ENCODE measurements at regions not wholly inside any gene's neighbourhood (a gene's known extent, or its start where the extent isn't known, plus 50 kb on each side); places are given as distances from the start of the nearest gene placed in this dataset.

- TF ChIP-seq, protein P1, sequence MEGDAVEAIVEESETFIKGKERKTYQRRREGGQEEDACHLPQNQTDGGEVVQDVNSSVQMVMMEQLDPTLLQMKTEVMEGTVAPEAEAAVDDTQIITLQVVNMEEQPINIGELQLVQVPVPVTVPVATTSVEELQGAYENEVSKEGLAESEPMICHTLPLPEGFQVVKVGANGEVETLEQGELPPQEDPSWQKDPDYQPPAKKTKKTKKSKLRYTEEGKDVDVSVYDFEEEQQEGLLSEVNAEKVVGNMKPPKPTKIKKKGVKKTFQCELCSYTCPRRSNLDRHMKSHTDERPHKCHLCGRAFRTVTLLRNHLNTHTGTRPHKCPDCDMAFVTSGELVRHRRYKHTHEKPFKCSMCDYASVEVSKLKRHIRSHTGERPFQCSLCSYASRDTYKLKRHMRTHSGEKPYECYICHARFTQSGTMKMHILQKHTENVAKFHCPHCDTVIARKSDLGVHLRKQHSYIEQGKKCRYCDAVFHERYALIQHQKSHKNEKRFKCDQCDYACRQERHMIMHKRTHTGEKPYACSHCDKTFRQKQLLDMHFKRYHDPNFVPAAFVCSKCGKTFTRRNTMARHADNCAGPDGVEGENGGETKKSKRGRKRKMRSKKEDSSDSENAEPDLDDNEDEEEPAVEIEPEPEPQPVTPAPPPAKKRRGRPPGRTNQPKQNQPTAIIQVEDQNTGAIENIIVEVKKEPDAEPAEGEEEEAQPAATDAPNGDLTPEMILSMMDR (IDR thresholded peaks at IDR 0.05) = no peak
- no peak for TF ChIP-seq POLR2AphosphoS5 (IDR thresholded peaks at IDR 0.05)
- no peak for TF ChIP-seq POLR2A (IDR thresholded peaks at IDR 0.05)
- no peak for TF ChIP-seq EP300 (IDR thresholded peaks at IDR 0.05)
- Histone ChIP-seq H3K36me3 (no peaks in the 10 kb centered on the region), H3K27me3 (no peaks in the 10 kb centered on the region), H3K9me3 (no peaks in the 10 kb centered on the region), H3K4me3 (no peak overlapping the region), H3K4me1 (peaks cover 0 to 19% (median 0%) of the 10 kb centered on the region in 4 donors), H3K27ac (peak overlapping the region in 2 of 5 donors; percentile 27 to 54)
- DNase-seq = no peak
- WGBS, 5 donors = 66 to 73% (median 72%) methylated on average over 8 of the region's 8 CpGs
- intact Hi-C loops (cut with DNase I; ENCODE audit: low total_unique reads) = no loop called here
Observed at GRCh38 chr21:14686466-14687267, 140.6 kb upstream of the SAMSN1 start.

- no peak overlapping the region for H3K4me3 ChIP-seq
- no peaks in the 10 kb centered on the region for H3K27me3 ChIP-seq
- no peaks in the 10 kb centered on the region for H3K36me3 ChIP-seq
- peak overlapping the region in 2 of 5 donors; percentile 27 to 43 for H3K27ac ChIP-seq
- no peak for DNase-seq
- H3K4me1 ChIP-seq = peaks cover 0 to 19% (median 0%) of the 10 kb centered on the region in 4 donors
- TF ChIP-seq, protein P1 (IDR thresholded peaks at IDR 0.05) = no peak
- TF ChIP-seq POLR2AphosphoS5 (IDR thresholded peaks at IDR 0.05) = no peak
- WGBS, 5 donors = 59 to 93% (median 81%) methylated on average over 2 of the region's 2 CpGs
- intact Hi-C loops (cut with DNase I; ENCODE audit: low total_unique reads) = no loop called here
- H3K9me3 ChIP-seq = no peaks in the 10 kb centered on the region
Observed at GRCh38 chr21:14685568-14685967, 139.5 kb upstream of the SAMSN1 start.

DNA sequence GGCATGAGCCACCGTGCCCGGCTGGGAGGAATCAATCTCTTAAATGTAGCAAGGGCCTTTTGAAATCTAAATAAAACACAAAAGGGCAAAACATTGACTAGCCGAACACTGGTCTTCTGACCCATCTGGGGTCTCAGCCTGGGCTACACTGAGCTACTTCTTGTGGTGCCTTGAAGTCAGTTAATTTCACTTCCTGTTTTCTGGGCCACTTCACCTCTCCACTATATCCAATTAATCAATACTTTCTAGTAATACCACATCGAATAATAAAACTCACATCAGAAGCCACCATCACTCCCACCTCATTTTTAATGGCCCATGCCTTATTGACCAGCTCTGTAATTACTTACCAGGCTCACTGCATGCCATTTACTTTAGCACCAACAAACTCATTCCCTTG is 138.0 kb upstream of the SAMSN1 start:
- Histone ChIP-seq H3K4me1 (peaks cover 0 to 19% (median 0%) of the 10 kb centered on the region in 4 donors), H3K4me3 (no peak overlapping the region), H3K9me3 (no peaks in the 10 kb centered on the region), H3K27me3 (no peaks in the 10 kb centered on the region), H3K27ac (no peak overlapping the region), H3K36me3 (no peaks in the 10 kb centered on the region)
- intact Hi-C loops (cut with DNase I; ENCODE audit: low total_unique reads) = no loop called here
- DNase-seq = no peak
- 76 to 92% (median 84%) methylated on average over 4 of the region's 4 CpGs for WGBS, 5 donors
- TF ChIP-seq POLR2AphosphoS5 (IDR thresholded peaks at IDR 0.05) (no peak), EP300 (IDR thresholded peaks at IDR 0.05) (no peak), POLR2A (IDR thresholded peaks at IDR 0.05) (no peak)
- TF ChIP-seq, protein P1 (IDR thresholded peaks at IDR 0.05) = no peak

- H3K36me3 ChIP-seq = no peaks in the 10 kb centered on the region
- H3K4me3 ChIP-seq = no peak overlapping the region
- no peak overlapping the region for H3K27ac ChIP-seq
- H3K9me3 ChIP-seq = no peaks in the 10 kb centered on the region
- TF ChIP-seq POLR2AphosphoS5 (IDR thresholded peaks at IDR 0.05) (no peak), EP300 (IDR thresholded peaks at IDR 0.05) (no peak), POLR2A (IDR thresholded peaks at IDR 0.05) (no peak)
- TF ChIP-seq, protein P1 (IDR thresholded peaks at IDR 0.05) = no peak
- no peaks in the 10 kb centered on the region for H3K27me3 ChIP-seq
- DNase-seq = no peak
- intact Hi-C loops (cut with DNase I; ENCODE audit: low total_unique reads) = no loop called here
- peaks cover 0 to 19% (median 0%) of the 10 kb centered on the region in 4 donors for H3K4me1 ChIP-seq
Observed at GRCh38 chr21:14683063-14683462, 136.9 kb upstream of the SAMSN1 start.
